ENCODE measurements at regions not wholly inside any gene's neighbourhood (a gene's known extent, or its start where the extent isn't known, plus 50 kb on each side); places are given as distances from the start of the nearest gene placed in this dataset.

- H3K4me1 Mint-ChIP-seq, result no peaks in the 10 kb centered on the region
- no peak overlapping the region for H3K4me3 Mint-ChIP-seq
- peaks cover 7% of the 10 kb centered on the region for H3K9me3 Mint-ChIP-seq
- no peaks in the 10 kb centered on the region for H3K27me3 Mint-ChIP-seq (ENCODE audit: low read depth)
- no peaks in the 10 kb centered on the region for H3K36me3 Mint-ChIP-seq (ENCODE audit: low read depth)
- no peak overlapping the region for H3K27ac Mint-ChIP-seq
- no peak for TF ChIP-seq CTCF (IDR thresholded peaks at IDR 0.05; ENCODE audit: unreplicated experiment in 3 of 3)
Measured at GRCh38 chr2:221883976-221884375, 311.9 kb upstream of the EPHA4 start.

GRCh38 chr2:221876016-221876415 is 303.9 kb upstream of the EPHA4 start:
- TF ChIP-seq CTCF (IDR thresholded peaks at IDR 0.05; ENCODE audit: unreplicated experiment in 3 of 3), result no peak
- Mint-ChIP-seq H3K4me1 (no peaks in the 10 kb centered on the region), H3K27ac (no peak overlapping the region), H3K36me3 (ENCODE audit: low read depth) (no peaks in the 10 kb centered on the region), H3K4me3 (no peak overlapping the region), H3K9me3 (peaks cover 21% of the 10 kb centered on the region), H3K27me3 (ENCODE audit: low read depth) (no peaks in the 10 kb centered on the region)

- Mint-ChIP-seq H3K4me3 (no peak overlapping the region), H3K36me3 (ENCODE audit: low read depth) (no peaks in the 10 kb centered on the region), H3K27me3 (ENCODE audit: low read depth) (no peaks in the 10 kb centered on the region), H3K9me3 (peaks cover 21% of the 10 kb centered on the region), H3K4me1 (no peaks in the 10 kb centered on the region), H3K27ac (no peak overlapping the region)
- TF ChIP-seq CTCF (IDR thresholded peaks at IDR 0.05; ENCODE audit: unreplicated experiment in 3 of 3), result no peak
Measured at GRCh38 chr2:221874444-221874843, 302.3 kb upstream of the EPHA4 start.

- H3K4me1 Mint-ChIP-seq, result peaks cover 6% of the 10 kb centered on the region
- no peaks in the 10 kb centered on the region for H3K36me3 Mint-ChIP-seq (ENCODE audit: low read depth)
- H3K4me3 Mint-ChIP-seq, result no peak overlapping the region
- TF ChIP-seq CTCF (IDR thresholded peaks at IDR 0.05; ENCODE audit: unreplicated experiment in 3 of 3), result no peak
- H3K27ac Mint-ChIP-seq, result no peak overlapping the region
- H3K9me3 Mint-ChIP-seq, result no peaks in the 10 kb centered on the region
- no peaks in the 10 kb centered on the region for H3K27me3 Mint-ChIP-seq (ENCODE audit: low read depth)
Measured at GRCh38 chr2:221857719-221858118, 285.6 kb upstream of the EPHA4 start.

- H3K27ac Mint-ChIP-seq, result no peak overlapping the region
- H3K4me1 Mint-ChIP-seq, result peaks cover 17% of the 10 kb centered on the region
- no peaks in the 10 kb centered on the region for H3K36me3 Mint-ChIP-seq (ENCODE audit: low read depth)
- no peak for TF ChIP-seq CTCF (IDR thresholded peaks at IDR 0.05; ENCODE audit: unreplicated experiment in 3 of 3)
- peaks cover 7% of the 10 kb centered on the region for H3K27me3 Mint-ChIP-seq (ENCODE audit: low read depth)
- H3K4me3 Mint-ChIP-seq, result no peak overlapping the region
- H3K9me3 Mint-ChIP-seq, result no peaks in the 10 kb centered on the region
Measured at GRCh38 chr2:221853297-221853696, 281.2 kb upstream of the EPHA4 start.

- Mint-ChIP-seq H3K9me3 (no peaks in the 10 kb centered on the region), H3K36me3 (ENCODE audit: low read depth) (no peaks in the 10 kb centered on the region), H3K4me3 (no peak overlapping the region), H3K27me3 (ENCODE audit: low read depth) (peaks cover 7% of the 10 kb centered on the region), H3K27ac (no peak overlapping the region), H3K4me1 (peaks cover 17% of the 10 kb centered on the region)
- TF ChIP-seq CTCF (IDR thresholded peaks at IDR 0.05; ENCODE audit: unreplicated experiment in 3 of 3), result no peak
Measured at GRCh38 chr2:221851531-221852045, 279.5 kb upstream of the EPHA4 start.

Measured in nephron (organoid).